ENCODE measurements at regions not wholly inside any gene's neighbourhood (a gene's known extent, or its start where the extent isn't known, plus 50 kb on each side); places are given as distances from the start of the nearest gene placed in this dataset.
A peak's percentile ranks its signal among the peaks of the same experiment; 100 is the strongest.

GRCh38 chr10:109587366-109587765, 335.9 kb downstream of the XPNPEP1 start:
- H3K36me3 Mint-ChIP-seq (ENCODE audit: insufficient read depth in 1 of 3, low read depth in 3 of 3): no peaks in the 10 kb centered on the region
- no CpG with 5 or more reads among the region's 3 CpGs for WGBS (ENCODE audit: extremely low coverage, insufficient read length, low lambda C conversion rate)
- no peak overlapping the region for H3K23ac ChIP-seq (ENCODE audit: insufficient read length, low read depth, low read length)

More at GRCh38 chr10:109587366-109587765, 335.9 kb downstream of the XPNPEP1 start:
- H4K20me1 ChIP-seq (ENCODE audit: control insufficient read depth, insufficient read depth, insufficient read length): no peaks in the 10 kb centered on the region
- H3K9ac ChIP-seq (ENCODE audit: extremely low read depth, insufficient read length, low read length): no peak overlapping the region
- no peak overlapping the region for H3K4me2 ChIP-seq (ENCODE audit: insufficient read depth, insufficient read length, low read length)
- no peak overlapping the region for H4K5ac ChIP-seq (ENCODE audit: insufficient read length, low read depth, low read length)
- no peaks in the 10 kb centered on the region; the same call in 1 of the 2 replicates for H3K27me3 Mint-ChIP-seq (ENCODE audit: low read depth)
- no peak overlapping the region for H2AK5ac ChIP-seq (ENCODE audit: insufficient read length, low read length)
- no peak overlapping the region for H3K18ac ChIP-seq (ENCODE audit: insufficient read length, low read depth, low read length)
- peaks cover 4 to 5% of the 10 kb centered on the region in 2 experiments; a peak in 2 of 4 replicates for H3K4me1 Mint-ChIP-seq
- H3K56ac ChIP-seq (ENCODE audit: insufficient read length, low read depth, low read length): no peak overlapping the region
- H4K91ac ChIP-seq (ENCODE audit: insufficient read length, low read depth, low read length): no peak overlapping the region
- H2BK120ac ChIP-seq (ENCODE audit: low read depth, low read length, poor library complexity, severe bottlenecking): no peak overlapping the region
- H3T11ph ChIP-seq (ENCODE audit: low read length): no peak overlapping the region
- H3K27ac ChIP-seq (ENCODE audit: insufficient read length, low read depth, low read length): no peak overlapping the region
- no peaks in the 10 kb centered on the region for H3K9me3 Mint-ChIP-seq
- H2BK12ac ChIP-seq (ENCODE audit: insufficient read length, low read depth, low read length): no peak overlapping the region
- no peaks in the 10 kb centered on the region for H3K27me3 ChIP-seq (ENCODE audit: insufficient read depth, low read length)
- no peak for TF ChIP-seq CTCF (conservative IDR thresholded peaks at IDR 0.05)
- peak overlapping the region in 1 of 3 experiments; percentile 12; a peak in 1 of 7 replicates for H3K27ac Mint-ChIP-seq
- no peaks in the 10 kb centered on the region for H3K23me2 ChIP-seq (ENCODE audit: insufficient read length, low read depth, low read length, poor library complexity, severe bottlenecking)
- no peaks in the 10 kb centered on the region; the same call in 1 of the 2 replicates for H3K4me1 ChIP-seq (ENCODE audit: insufficient read depth, low read length)
- H3K4ac ChIP-seq (ENCODE audit: low read depth, low read length): no peak overlapping the region
- no peak overlapping the region for H3K4me3 Mint-ChIP-seq
- H2BK20ac ChIP-seq (ENCODE audit: low read depth, low read length, poor library complexity, severe bottlenecking): no peak overlapping the region
- H3K79me2 ChIP-seq (ENCODE audit: insufficient read depth, low read length): no peaks in the 10 kb centered on the region; the same call in 1 of the 2 replicates
- no peak overlapping the region for H2BK15ac ChIP-seq (ENCODE audit: low read depth, low read length)
- H3K14ac ChIP-seq (ENCODE audit: insufficient read depth, low read length): no peak overlapping the region
- H3K9me3 ChIP-seq (ENCODE audit: control insufficient read depth, low read depth, low read length): no peaks in the 10 kb centered on the region
- H2AFZ ChIP-seq (ENCODE audit: low read length): no peak overlapping the region
- no peak for DNase-seq
- H4K8ac ChIP-seq (replicated peaks; ENCODE audit: insufficient read length, low read depth, low read length): no peak overlapping the region
- H3K79me1 ChIP-seq (ENCODE audit: insufficient read depth, low read depth, low read length, poor library complexity, severe bottlenecking): no peaks in the 10 kb centered on the region
- no peak overlapping the region for H2BK5ac ChIP-seq (ENCODE audit: insufficient read length, low read length)

All from H9 (cell line).